K562 (cell line): ENCODE measurements at regions not wholly inside any gene's neighbourhood (a gene's known extent, or its start where the extent isn't known, plus 50 kb on each side); places are given as distances from the start of the nearest gene placed in this dataset.

Experiments
- E2F8 ChIP-seq: fragments of 450-650 bp; IDR thresholded peaks from 2 replicates; pipeline ENCODE4 v1.7.1; 2018; ENCODE audit warnings: mild to moderate bottlenecking, low read depth; ENCODE audit not compliant: partially characterized antibody
- POLR2G ChIP-seq: fragments of 200-400 bp; formaldehyde crosslinking; IDR thresholded peaks from 2 replicates; pipeline ENCODE4 v1.6.1; 2017; ENCODE audit warnings: low read depth, mild to moderate bottlenecking, antibody characterized with exemption, low read length, moderate library complexity
- SMC3 ChIP-seq: conservative IDR thresholded peaks from 2 replicates; pipeline ENCODE4 v1.6.1; 2011; ENCODE audit warnings: low read depth, low read length, improper control_type of control experiment; ENCODE audit not compliant: insufficient read depth

- TF ChIP-seq POLR2G: no peak
- TF ChIP-seq SMC3: no peak
- TF ChIP-seq E2F8: no peak
Measured at GRCh38 chr3:148081926-148082325, 615.8 kb upstream of the AGTR1 start.
